ENCODE measurements at regions not wholly inside any gene's neighbourhood (a gene's known extent, or its start where the extent isn't known, plus 50 kb on each side); places are given as distances from the start of the nearest gene placed in this dataset.

DNA sequence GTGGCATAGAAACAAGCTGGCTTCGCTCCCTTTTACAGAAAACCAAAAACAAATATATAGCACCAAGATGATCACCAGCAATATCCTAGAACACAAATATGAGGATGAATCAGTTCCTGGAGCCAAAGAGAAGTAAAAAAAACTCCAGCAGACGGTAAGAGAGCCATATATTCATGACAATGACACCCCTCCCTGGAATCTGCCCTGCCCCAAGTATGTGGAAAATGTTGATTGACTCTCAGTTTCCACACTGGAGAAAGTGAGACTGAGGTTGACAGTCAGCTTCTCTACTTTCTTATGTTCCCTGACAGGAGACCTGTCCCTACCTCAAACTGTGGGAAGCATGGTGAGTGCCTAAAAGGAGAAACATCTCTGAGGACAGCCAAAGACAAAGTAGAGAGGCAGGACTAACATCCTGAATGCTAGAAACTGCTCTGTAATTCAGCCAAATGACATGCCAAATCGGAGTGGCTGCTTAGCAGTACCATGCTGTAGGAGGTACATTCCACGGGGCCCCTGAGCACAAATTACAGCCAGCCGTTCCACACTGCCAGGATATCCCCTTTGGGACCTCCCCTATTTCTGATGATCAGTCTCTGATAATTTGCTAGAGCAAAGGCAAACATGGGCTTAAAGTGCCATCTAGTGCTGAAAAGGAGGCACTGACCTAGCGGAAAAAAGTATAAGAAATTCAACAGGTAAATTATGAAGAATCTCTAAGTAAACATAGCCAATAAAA lies 424.0 kb upstream of the RGMB start:
- no peaks in the 10 kb centered on the region for H3K4me1 ChIP-seq (ENCODE audit: insufficient read depth, low read length, poor library complexity, severe bottlenecking)
- H3K9me3 ChIP-seq (ENCODE audit: low read depth, low read length, poor library complexity, severe bottlenecking), result peaks cover 8% of the 10 kb centered on the region
- no TSS peak for BruUV-seq (replicated peaks)
- H3K27me3 ChIP-seq (replicated peaks; ENCODE audit: insufficient read depth, low read depth, low read length, poor library complexity), result no peaks in the 10 kb centered on the region
- no peaks in the 10 kb centered on the region for H3K36me3 ChIP-seq (ENCODE audit: insufficient read depth, low read length, poor library complexity, severe bottlenecking)
- intact Hi-C loops (cut with micrococcal nuclease; ENCODE audit: unreplicated experiment), result no loop called here
- DNase-seq (ENCODE audit: low spot score), result peak; percentile 54
- ChIA-PET POLR2A (ENCODE audit: low non-redundant PET) (no interaction called here), CTCF (no interaction called here)
- no peak overlapping the region for H3K4me3 ChIP-seq (ENCODE audit: low read depth, low read length, poor library complexity, severe bottlenecking)
- no peak overlapping the region for H3K27ac ChIP-seq (ENCODE audit: low read depth, low read length, poor library complexity, severe bottlenecking)
- no peak for TF ChIP-seq EZH2 (IDR thresholded peaks at IDR 0.05; ENCODE audit: borderline replicate concordance, low read depth, low read length, poor library complexity, severe bottlenecking)
- peak; percentile 59 for TF ChIP-seq CTCF (conservative IDR thresholded peaks at IDR 0.05; ENCODE audit: low read depth, low read length)

GRCh38 chr5:98349990-98350365 lies 423.5 kb upstream of the RGMB start:
- no peak for DNase-seq (ENCODE audit: low spot score)
- H3K27ac ChIP-seq (ENCODE audit: low read depth, low read length, poor library complexity, severe bottlenecking), result no peak overlapping the region
- no peaks in the 10 kb centered on the region for H3K4me1 ChIP-seq (ENCODE audit: insufficient read depth, low read length, poor library complexity, severe bottlenecking)
- intact Hi-C loops (cut with micrococcal nuclease; ENCODE audit: unreplicated experiment), result no loop called here
- H3K9me3 ChIP-seq (ENCODE audit: low read depth, low read length, poor library complexity, severe bottlenecking), result peaks cover 8% of the 10 kb centered on the region
- ChIA-PET POLR2A (ENCODE audit: low non-redundant PET) (no interaction called here), CTCF (no interaction called here)
- H3K36me3 ChIP-seq (ENCODE audit: insufficient read depth, low read length, poor library complexity, severe bottlenecking), result no peaks in the 10 kb centered on the region
- no peak overlapping the region for H3K4me3 ChIP-seq (ENCODE audit: low read depth, low read length, poor library complexity, severe bottlenecking)
- no peaks in the 10 kb centered on the region for H3K27me3 ChIP-seq (replicated peaks; ENCODE audit: insufficient read depth, low read depth, low read length, poor library complexity)
- BruUV-seq (replicated peaks), result no TSS peak
- no peak for TF ChIP-seq EZH2 (IDR thresholded peaks at IDR 0.05; ENCODE audit: borderline replicate concordance, low read depth, low read length, poor library complexity, severe bottlenecking)
- no peak for TF ChIP-seq CTCF (conservative IDR thresholded peaks at IDR 0.05; ENCODE audit: low read depth, low read length)

GRCh38 chr5:98354922-98355321 lies 418.5 kb upstream of the RGMB start:
- CTCF ChIA-PET, result no interaction called here

More at GRCh38 chr5:98354922-98355321, 418.5 kb upstream of the RGMB start:
- no peak overlapping the region for H3K27ac ChIP-seq (ENCODE audit: low read depth, low read length, poor library complexity, severe bottlenecking)
- DNase-seq (ENCODE audit: low spot score), result no peak
- BruUV-seq (replicated peaks), result no TSS peak
- POLR2A ChIA-PET (ENCODE audit: low non-redundant PET), result no interaction called here
- peaks cover 6% of the 10 kb centered on the region for H3K9me3 ChIP-seq (ENCODE audit: low read depth, low read length, poor library complexity, severe bottlenecking)
- no peaks in the 10 kb centered on the region for H3K27me3 ChIP-seq (replicated peaks; ENCODE audit: insufficient read depth, low read depth, low read length, poor library complexity)
- H3K36me3 ChIP-seq (ENCODE audit: insufficient read depth, low read length, poor library complexity, severe bottlenecking), result no peaks in the 10 kb centered on the region
- intact Hi-C loops (cut with micrococcal nuclease; ENCODE audit: unreplicated experiment), result no loop called here
- no peak overlapping the region for H3K4me3 ChIP-seq (ENCODE audit: low read depth, low read length, poor library complexity, severe bottlenecking)
- TF ChIP-seq CTCF (conservative IDR thresholded peaks at IDR 0.05; ENCODE audit: low read depth, low read length) (no peak), EZH2 (IDR thresholded peaks at IDR 0.05; ENCODE audit: borderline replicate concordance, low read depth, low read length, poor library complexity, severe bottlenecking) (no peak)
- no peaks in the 10 kb centered on the region for H3K4me1 ChIP-seq (ENCODE audit: insufficient read depth, low read length, poor library complexity, severe bottlenecking)
